ENCODE measurements at regions not wholly inside any gene's neighbourhood (a gene's known extent, or its start where the extent isn't known, plus 50 kb on each side); places are given as distances from the start of the nearest gene placed in this dataset.

DNA sequence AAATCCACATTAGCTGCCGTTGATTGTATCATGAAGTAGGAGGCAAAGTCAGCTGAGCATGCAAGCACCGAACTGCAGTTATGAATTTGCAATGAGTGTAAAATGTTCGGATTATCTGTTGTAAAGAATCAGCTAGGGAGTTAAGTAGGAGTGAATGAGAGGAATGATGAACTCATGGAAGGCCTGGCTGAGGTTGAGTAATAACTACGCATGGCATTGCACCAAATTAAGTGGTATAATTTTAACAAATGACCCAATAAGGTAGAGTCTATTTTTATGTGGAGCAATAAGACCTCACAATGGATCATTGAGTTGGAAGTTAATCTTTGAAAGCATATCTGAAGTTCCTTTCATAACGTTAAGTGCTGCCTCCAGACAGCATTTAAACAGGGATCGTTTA lies 288.2 kb upstream of the CHST9 start:
- DNase-seq (no peak), ATAC-seq (ENCODE audit: poor library complexity) (no peak)
- intact Hi-C loops (cut with DNase I), result no loop called here

DNA sequence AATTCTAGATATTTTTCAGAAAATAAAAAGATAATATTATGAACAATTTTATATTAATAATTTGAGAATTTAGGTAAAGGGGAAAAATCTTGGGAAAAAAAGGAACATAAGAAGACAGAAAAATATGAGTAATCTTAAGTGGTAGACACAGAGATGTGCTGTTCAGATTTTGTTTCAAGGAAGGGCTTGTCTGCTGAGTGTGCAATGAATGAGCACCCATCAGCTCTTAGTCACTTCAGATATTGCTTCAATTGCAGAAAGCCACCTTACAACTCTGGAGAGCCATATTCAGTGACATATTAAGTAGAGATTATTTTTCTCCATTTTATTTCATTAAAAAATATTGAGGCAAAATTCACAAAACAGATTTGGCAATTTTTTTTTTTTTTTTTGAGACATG lies 282.0 kb upstream of the CHST9 start:
- DNase-seq (no peak), ATAC-seq (ENCODE audit: poor library complexity) (no peak)
- intact Hi-C loops (cut with DNase I), result no loop called here

DNA sequence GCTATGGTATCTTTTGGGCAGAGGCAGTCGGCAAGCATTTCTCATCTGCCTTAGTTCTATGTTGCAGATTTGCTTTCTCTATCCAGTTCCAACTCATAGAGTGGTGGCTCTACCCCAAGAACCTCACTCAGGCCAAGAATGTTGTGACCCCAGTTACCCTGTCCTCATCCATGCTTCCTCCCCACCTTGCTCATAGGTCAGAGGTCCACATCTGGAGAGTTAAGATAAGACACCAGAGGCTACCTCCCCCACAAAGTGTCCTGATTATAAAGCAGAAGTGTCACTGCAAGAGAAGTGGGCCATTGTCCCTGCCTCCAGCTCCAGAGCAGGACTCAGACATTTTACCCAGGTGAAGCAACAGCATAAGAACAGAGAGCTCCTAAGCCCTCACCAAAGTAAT lies 276.8 kb upstream of the CHST9 start:
- ATAC-seq (ENCODE audit: poor library complexity) (no peak), DNase-seq (no peak)
- intact Hi-C loops (cut with DNase I), result no loop called here

DNA sequence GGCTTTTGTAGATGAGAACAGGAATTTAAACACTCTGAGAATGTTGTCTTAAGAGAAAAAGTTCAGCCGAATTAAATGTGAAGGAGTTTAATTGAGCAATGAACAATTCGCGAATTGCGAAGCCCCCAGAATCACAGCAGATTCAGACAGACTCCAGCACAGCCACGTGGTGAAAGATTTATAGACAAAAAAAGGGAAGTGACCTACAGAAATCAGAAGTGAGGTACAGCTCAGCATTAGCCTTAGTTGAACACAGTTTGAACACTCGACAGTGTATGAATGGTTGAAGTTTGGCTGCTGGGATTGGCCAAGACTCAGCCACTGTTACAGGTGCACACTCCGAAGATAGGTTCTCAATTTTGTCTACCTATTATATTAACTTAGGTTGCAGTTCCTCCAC lies 264.0 kb upstream of the CHST9 start:
- intact Hi-C loops (cut with DNase I), result no loop called here

DNA sequence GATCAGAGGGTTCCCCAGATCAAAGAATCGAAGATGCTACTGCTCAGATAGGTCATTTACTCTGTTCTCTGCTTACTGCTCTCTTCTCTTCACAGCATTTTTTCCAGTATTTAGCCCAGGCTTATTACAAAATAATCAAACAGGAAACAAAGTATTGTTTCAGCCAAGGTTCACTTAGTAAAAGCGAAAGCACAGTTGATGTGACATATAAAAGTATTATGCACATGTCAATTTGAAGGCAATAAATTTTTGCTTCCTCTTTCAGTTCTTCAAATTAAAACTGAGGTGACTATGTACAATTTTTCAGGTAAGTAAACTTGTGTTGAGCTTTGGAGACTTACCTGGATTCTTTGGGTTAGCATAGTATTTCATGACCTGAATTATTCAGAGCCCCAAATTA lies 262.8 kb upstream of the CHST9 start:
- intact Hi-C loops (cut with DNase I), result no loop called here
- DNase-seq (no peak), ATAC-seq (ENCODE audit: poor library complexity) (no peak)

More for the DNA sequence above, 264.0 kb upstream of the CHST9 start:
- DNase-seq (no peak), ATAC-seq (ENCODE audit: poor library complexity) (no peak)

DNA sequence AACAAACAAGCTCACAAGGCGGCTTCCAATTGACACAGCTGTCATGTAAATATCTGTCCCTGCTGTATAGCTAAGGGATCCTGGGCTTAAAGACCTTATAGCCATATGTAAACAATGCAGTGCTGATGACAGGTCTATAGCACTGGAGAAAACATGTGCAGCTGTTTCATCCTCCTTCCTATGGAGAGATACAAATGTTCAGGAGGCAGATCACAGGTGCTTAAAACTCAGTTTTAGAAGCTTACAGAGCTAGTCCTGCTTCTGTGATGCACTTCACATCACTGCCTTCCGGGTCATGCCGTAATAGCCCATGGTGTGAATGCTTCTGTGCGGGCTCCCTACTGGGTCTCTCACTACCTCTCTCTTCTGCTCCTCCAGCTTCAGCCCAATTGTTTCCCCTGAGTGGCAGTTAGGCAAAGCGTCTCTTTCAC lies 262.4 kb upstream of the CHST9 start:
- DNase-seq (no peak), ATAC-seq (ENCODE audit: poor library complexity) (no peak)
- intact Hi-C loops (cut with DNase I), result no loop called here

DNA sequence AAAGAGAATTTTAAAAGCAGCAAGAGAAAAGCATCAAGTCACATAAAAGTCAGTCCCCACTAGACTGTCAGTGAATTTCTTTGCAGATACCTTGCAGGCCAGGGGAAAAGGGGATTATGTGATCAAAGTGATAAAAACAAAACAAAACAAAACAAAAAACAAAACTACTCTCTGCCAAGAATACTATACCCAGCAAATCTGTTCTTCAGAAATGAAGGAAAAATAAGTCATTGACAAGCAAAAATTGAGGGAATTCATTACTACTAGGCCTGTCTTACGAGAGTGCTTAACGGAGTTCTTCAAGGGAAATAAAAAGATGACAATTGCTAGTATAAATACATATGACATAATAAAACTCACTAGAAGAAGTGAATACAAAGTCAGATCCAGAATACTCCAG lies 245.5 kb upstream of the CHST9 start:
- no peak for ATAC-seq (ENCODE audit: poor library complexity)
- intact Hi-C loops (cut with DNase I), result no loop called here

DNA sequence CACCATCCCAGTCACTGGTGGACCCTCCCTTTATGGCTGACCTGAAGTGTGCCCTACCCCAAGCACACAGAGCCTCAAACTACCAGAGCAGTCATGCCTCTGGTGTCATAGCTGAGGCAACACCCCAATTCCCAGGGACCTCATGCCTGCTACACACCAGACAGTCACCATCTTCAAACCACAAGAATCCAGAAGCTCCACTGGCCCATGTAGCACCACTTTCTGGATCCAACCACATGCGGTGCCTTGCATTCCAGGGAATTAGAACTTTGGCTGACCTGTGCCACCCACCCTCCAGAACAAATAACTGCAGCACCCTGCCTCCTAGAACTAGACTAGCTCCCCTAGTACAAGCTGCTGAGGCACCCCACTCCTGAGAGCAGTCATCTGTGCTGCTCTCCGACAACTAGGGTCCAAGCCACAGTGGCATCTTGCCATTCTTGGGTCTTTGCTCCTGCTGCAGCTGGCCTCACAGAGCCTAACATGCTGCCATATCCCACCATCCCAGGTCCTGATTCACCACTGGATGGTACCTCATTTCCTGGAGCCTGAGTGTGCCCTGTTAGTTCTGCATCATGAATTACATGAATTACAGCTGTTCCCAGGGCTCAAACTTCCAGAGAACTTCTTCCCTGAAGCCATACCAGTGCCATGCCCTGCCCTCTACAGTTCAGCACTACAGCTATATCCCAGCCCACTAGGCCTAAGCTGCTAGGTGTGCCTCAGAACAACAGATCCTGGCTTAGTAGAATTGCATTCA lies 243.8 kb upstream of the CHST9 start:
- no peak for DNase-seq
- ATAC-seq (ENCODE audit: poor library complexity), result no peak
- intact Hi-C loops (cut with DNase I), result loop anchor here (10.0 kb wide), 1 partner anchor 64 kb away; no protein-coding TSS in a partner anchor

More for the DNA sequence above, 245.5 kb upstream of the CHST9 start:
- DNase-seq, result no peak

DNA sequence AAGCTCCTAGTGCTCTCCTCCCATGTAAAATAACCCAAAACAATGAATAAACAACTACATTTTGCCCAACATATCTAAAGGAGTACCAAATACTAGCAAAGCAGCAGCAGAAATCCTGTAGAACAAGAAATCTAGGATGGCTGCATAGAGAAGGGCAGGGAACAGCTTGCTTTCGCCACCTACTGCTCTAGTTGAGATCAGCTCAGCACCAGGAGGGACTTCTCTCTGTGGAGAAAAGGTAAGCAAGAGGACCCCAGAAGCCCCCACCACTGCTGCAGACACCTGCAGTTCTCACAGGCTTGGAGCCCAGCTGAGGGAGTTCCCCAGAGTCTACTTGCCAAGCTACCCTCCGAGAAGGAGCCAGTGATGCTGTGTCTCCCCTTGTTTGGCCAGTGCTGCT lies 243.0 kb upstream of the CHST9 start:
- ATAC-seq (ENCODE audit: poor library complexity) (no peak), DNase-seq (no peak)
- intact Hi-C loops (cut with DNase I), result loop anchor here (10.0 kb wide), 1 partner anchor 63 kb away; no protein-coding TSS in a partner anchor

DNA sequence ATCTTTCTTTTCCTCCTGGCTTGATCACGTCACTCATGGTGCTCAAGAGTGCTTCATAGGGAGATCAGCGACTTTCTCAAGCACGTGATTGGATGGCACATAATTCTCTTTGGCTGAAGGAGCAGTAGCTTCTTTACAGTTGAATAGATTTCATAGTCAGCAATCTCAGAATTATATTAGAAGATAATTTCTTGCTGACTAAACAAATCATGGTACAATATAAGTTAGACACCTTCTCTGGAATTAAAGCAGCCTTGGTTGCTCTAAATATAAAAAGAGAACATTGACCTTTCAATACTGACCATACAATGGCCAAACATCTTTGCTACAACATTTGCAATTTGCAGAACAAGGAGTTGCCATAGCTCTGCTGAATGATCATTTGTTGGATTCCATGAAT lies 238.5 kb upstream of the CHST9 start:
- no peak for DNase-seq
- no peak for ATAC-seq (ENCODE audit: poor library complexity)
- intact Hi-C loops (cut with DNase I), result loop anchor here (10.0 kb wide), 1 partner anchor 59 kb away; no protein-coding TSS in a partner anchor

DNA sequence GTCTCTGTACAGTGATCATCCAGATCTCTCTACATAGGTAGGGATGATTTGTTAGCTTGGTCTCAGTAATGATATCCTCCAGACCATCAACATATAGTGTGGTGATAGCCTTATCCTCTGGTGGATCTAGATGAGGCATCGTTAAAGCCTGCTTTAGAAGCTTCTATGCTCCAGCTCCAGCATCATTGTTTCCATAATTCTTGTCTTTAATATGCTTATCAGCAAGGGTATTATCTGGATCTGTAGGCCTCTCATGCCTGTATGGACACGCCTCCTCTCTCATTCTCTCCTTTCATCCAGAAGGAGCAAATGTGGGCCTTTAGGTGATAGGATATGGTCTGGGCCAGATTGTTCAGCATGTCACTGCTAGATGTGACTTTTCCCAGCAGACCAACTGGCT lies 234.5 kb upstream of the CHST9 start:
- ATAC-seq (ENCODE audit: poor library complexity), result no peak
- no peak for DNase-seq
- intact Hi-C loops (cut with DNase I), result loop anchor here (10.0 kb wide), 1 partner anchor 55 kb away; no protein-coding TSS in a partner anchor

DNA sequence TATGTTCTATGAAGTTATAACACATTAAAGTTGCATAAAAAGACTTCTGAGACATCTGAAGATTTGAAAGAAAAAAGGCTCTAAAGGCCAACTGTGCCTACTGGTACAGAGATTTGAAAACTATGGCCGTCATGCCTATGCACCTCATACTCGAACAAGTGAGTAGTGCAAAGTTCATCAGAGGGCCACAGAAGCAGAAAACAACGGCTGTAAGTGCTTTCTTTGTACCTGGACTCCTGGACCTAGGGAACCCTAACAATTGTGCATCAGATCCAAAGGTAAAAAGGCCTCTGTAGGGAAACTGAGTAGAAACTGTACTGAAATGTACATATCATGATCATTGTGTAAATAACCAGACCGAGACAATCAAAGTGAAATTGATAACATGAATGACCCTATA lies 230.4 kb upstream of the CHST9 start:
- DNase-seq, result no peak
- intact Hi-C loops (cut with DNase I), result no loop called here
- ATAC-seq (ENCODE audit: poor library complexity), result no peak

DNA sequence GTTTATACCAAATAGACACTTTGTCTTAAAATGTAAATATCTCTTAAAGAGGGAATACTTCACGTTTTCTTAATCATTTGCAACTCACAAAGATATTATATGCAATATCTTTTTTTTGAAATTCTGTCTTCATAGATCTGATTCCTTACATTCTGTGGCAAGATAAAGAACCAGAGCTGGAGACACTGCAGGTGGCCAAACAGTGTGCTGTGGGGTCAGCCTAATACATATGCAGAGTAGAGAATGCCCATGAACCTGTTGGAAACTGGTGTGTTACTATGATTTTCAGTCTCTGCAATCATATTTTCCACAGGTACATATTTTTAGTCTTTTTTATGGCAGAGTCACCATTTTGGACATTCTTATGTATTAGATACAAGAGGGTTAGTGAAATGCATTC lies 229.6 kb upstream of the CHST9 start:
- DNase-seq, result no peak
- ATAC-seq (ENCODE audit: poor library complexity), result no peak
- intact Hi-C loops (cut with DNase I), result no loop called here

DNA sequence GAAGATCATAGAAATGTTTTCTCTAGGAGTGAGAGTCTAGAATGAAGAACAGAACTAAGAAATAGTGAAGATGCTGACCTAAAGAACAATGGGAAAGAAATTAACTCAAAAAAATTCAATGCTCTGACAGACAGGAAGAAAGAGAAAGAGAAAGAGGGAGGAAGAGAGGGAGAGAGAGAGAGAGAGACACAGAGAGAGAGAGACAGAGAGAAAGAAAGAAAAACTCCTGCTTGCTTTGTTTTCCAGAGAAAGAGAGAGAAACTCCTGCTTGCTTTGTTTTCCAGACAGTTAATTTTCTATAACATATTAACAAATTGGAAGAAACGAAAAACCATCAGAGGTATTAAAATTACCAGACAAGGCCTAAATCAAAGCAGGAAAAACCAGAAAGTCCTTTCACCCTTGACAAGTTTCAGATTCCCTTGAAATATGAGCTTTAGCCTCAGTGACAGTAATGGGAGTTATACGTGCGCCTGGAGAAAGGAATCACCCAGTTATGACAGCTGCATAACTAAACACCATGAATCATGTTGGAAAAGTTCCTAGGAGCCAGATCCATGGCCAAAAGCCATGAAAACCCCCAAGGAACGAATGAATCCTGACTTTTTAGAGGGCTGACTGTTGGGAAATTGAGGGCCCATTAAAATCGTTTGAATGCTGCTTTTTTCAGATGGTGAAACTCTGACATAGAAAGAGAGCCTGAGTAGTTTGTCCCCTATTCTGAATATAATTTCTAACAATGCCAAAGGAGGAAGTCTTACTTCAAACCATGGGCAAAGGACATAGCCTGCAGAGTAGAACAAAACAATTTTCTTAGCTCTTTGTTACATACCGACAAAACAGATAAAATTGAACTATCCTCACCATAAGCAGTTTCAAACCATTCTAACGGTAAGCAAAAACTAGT lies 228.6 kb upstream of the CHST9 start:
- DNase-seq, result no peak
- peak; percentile 91 for ATAC-seq (ENCODE audit: poor library complexity)
- intact Hi-C loops (cut with DNase I), result no loop called here

DNA sequence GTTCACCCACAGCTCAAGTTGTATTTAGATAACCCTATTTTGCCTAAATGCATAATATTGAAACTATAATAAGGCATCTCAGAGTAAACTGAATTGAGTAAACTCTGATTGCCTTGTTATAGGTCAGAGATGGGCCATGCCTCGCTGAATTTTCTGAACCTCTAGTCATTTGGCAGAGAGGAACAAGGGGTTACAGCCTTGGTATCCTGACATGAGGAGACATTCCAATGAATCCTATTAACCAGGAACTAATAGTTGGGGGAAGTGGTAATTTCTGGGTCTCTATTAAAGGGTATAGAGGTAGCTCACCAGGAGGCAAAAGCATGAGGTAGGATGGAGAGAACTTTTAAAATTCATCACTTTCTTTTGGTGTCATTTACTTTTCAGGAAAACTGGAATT lies 227.4 kb upstream of the CHST9 start:
- ATAC-seq (ENCODE audit: poor library complexity) (no peak), DNase-seq (no peak)
- intact Hi-C loops (cut with DNase I), result no loop called here

DNA sequence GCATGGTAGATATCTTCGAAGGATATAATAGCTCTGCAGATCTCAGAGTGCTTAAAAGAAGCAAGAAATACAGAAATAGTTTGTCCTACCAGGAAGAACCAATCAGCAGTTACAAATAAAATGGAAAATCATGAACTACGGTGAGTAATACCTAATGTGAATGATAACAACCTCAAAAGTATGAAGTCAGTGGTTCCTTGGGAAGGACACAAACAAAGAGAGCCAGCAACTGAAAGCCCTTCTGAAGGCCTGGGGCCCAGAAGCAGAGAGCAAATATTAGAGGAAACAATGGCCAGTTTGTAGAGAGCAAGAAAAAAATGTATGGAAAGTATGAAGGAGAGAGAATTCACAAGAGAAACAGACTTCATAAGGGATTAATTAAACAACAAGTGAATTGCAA lies 226.8 kb upstream of the CHST9 start:
- DNase-seq, result no peak
- intact Hi-C loops (cut with DNase I), result no loop called here
- ATAC-seq (ENCODE audit: poor library complexity), result no peak

DNA sequence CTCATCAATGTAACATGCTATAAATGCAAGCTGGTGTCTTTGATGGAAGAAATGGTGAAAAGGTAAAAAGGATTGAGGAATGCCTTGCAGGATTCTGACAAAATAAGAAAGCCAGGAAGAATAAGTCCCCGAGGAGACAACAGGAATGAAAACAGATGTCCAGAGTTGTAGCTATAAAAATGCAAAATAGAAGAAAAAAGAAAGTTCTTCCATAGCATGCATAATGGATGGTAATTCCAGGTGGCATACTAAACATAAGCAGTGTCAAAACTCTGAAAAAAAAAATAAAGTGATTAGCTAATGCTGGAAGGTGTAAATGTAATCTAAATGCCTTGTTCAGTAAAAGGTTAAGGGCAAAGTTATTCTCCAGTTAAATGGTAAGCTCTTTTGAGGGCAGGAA lies 225.9 kb upstream of the CHST9 start:
- no peak for DNase-seq
- intact Hi-C loops (cut with DNase I), result no loop called here
- no peak for ATAC-seq (ENCODE audit: poor library complexity)

DNA sequence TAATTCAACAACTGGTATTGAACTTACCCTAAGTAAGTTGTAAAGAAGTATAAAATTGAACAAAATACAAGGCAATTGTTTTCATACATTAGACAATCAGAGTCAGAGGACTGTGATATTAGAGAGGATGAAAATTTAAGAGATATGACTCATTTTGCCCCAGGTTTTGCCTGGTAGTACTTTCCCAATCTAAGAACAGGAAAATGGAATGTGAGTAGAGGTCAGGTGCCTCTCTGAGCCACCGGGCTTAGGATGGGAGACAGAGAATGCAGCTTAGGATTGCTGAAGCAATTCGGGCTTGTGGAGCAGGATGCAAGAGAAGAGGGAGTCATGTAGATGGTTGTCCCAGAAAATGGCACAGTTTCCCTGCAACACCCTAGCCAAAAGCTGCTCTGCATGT lies 219.7 kb upstream of the CHST9 start:
- intact Hi-C loops (cut with DNase I), result no loop called here
- ATAC-seq (ENCODE audit: poor library complexity) (no peak), DNase-seq (no peak)

DNA sequence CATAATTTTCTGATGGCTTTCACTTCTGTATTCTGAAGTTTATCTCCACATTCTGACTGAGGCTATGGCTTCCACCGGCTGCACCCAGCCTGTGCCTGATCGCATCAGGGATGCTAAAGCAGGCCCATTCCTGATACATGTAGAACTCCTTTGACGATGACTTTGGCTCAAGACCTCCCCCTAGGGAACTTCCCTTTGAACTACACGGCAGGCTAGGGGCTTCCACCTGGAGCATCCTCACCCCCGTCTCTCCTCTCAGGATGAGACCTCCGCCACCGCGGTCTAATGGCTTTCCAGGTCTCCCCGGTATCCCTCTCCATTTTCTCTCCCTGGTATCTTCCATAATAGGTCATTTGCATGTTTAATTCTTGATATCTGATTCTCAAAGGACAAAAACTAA lies 214.9 kb upstream of the CHST9 start:
- no peak for ATAC-seq (ENCODE audit: poor library complexity)
- DNase-seq, result no peak
- intact Hi-C loops (cut with DNase I), result no loop called here

DNA sequence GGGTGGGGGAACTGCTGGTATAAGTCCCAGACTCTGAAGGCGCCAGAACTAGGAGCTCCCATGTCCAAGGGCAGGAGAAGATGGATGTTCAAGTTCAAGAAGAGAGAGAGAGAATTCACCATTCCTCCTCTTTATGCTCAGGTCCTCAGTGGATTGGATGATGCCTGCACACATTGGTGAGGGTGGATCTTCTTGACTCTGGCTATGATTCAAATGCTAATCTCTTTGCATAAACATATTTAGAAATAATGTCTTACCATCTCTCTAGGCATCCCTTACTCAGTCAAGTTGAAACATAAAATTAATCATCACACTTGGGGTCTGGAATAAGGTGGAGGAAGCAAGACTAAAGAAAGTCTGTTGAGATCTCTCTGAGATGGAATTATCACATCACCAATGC lies 210.6 kb upstream of the CHST9 start:
- intact Hi-C loops (cut with DNase I), result no loop called here
- DNase-seq, result no peak
- ATAC-seq (ENCODE audit: poor library complexity), result no peak
